ENCODE measurements at regions not wholly inside any gene's neighbourhood (a gene's known extent, or its start where the extent isn't known, plus 50 kb on each side); places are given as distances from the start of the nearest gene placed in this dataset.
"Not testable (repeated sequence)": the region's sequence is repeated elsewhere in the genome, so short reads cannot be mapped to it uniquely, and the experiment has no call there.

DNA sequence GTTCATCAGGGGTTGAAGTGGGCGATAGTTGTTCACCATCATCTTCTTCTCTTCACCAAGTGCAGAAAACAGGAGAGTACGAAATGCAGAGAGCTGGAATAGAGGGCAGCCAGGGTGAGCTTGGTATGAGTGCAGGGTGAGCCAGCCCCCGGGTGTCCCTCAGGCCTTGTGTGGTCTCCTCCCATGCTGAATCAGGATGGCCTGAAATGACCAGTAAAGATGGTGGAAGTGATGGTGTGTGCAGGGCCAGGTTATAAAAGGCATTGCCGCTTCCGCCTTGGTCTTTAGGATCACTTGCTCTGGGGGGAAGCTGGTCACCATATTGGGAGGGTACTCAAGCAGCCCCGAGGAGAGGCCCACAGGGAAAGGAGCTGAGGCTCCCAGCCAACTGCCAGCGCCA, 66.4 kb upstream of the METTL9 start:
- not testable (repeated sequence) for TF ChIP-seq CTCF, POLR2A, POLR2AphosphoS5, EP300 (IDR thresholded peaks at IDR 0.05)
